ENCODE measurements at regions not wholly inside any gene's neighbourhood (a gene's known extent, or its start where the extent isn't known, plus 50 kb on each side); places are given as distances from the start of the nearest gene placed in this dataset.

- H3K27ac Mint-ChIP-seq: no peak overlapping the region
- peaks cover 1 to 3% of the 10 kb centered on the region in 2 donors for H3K36me3 Mint-ChIP-seq
- no peak for DNase-seq
- H3K9me3 Mint-ChIP-seq: peaks cover 12 to 15% of the 10 kb centered on the region in 2 donors
- no peak overlapping the region for H3K4me3 Mint-ChIP-seq
- H3K27me3 Mint-ChIP-seq: peaks cover 5 to 7% of the 10 kb centered on the region in 2 donors
- no peaks in the 10 kb centered on the region for H3K4me1 Mint-ChIP-seq
- no peak for ATAC-seq (replicated peaks)
Observed at GRCh38 chr12:70154087-70154638, 89.1 kb upstream of the CNOT2 start.

- peaks cover 5 to 13% of the 10 kb centered on the region in 2 donors for H3K27me3 Mint-ChIP-seq
- no peak overlapping the region for H3K27ac Mint-ChIP-seq
- H3K4me3 Mint-ChIP-seq: no peak overlapping the region
- peaks cover 16 to 18% of the 10 kb centered on the region in 2 donors for H3K9me3 Mint-ChIP-seq
- peaks cover 1 to 3% of the 10 kb centered on the region in 2 donors for H3K36me3 Mint-ChIP-seq
- H3K4me1 Mint-ChIP-seq: no peaks in the 10 kb centered on the region
- ATAC-seq (replicated peaks) (no peak), DNase-seq (no peak)
Observed at GRCh38 chr12:70154960-70155589, 88.2 kb upstream of the CNOT2 start.

GRCh38 chr12:70157099-70157498 is 86.1 kb upstream of the CNOT2 start:
- no peak overlapping the region for H3K4me3 Mint-ChIP-seq

GRCh38 chr12:70165450-70165849 is 77.8 kb upstream of the CNOT2 start:
- Mint-ChIP-seq H3K9me3 (peaks cover 0 to 3% of the 10 kb centered on the region in 2 donors), H3K4me3 (no peak overlapping the region), H3K36me3 (no peaks in the 10 kb centered on the region), H3K27me3 (no peaks in the 10 kb centered on the region), H3K4me1 (peaks cover 0 to 2% of the 10 kb centered on the region in 2 donors), H3K27ac (no peak overlapping the region)
- DNase-seq (no peak), ATAC-seq (replicated peaks) (no peak)

More at GRCh38 chr12:70157099-70157498, 86.1 kb upstream of the CNOT2 start:
- peaks cover 0 to 7% of the 10 kb centered on the region in 2 donors for H3K27me3 Mint-ChIP-seq
- H3K4me1 Mint-ChIP-seq: no peaks in the 10 kb centered on the region
- DNase-seq: no peak
- H3K27ac Mint-ChIP-seq: no peak overlapping the region
- peaks cover 18 to 19% of the 10 kb centered on the region in 2 donors for H3K9me3 Mint-ChIP-seq
- ATAC-seq (replicated peaks): no peak
- H3K36me3 Mint-ChIP-seq: peaks cover 1 to 3% of the 10 kb centered on the region in 2 donors

- DNase-seq: no peak
- Mint-ChIP-seq H3K27me3 (peaks cover 0 to 5% of the 10 kb centered on the region in 2 donors), H3K27ac (no peak overlapping the region)
Observed at GRCh38 chr12:70176290-70176689, 66.9 kb upstream of the CNOT2 start.

GRCh38 chr12:70177631-70178030 is 65.6 kb upstream of the CNOT2 start:
- DNase-seq (no peak), ATAC-seq (replicated peaks) (no peak)
- H3K36me3 Mint-ChIP-seq: no peaks in the 10 kb centered on the region
- H3K27ac Mint-ChIP-seq: no peak overlapping the region
- no peak overlapping the region for H3K4me3 Mint-ChIP-seq
- H3K4me1 Mint-ChIP-seq: no peaks in the 10 kb centered on the region
- H3K27me3 Mint-ChIP-seq: peaks cover 0 to 10% of the 10 kb centered on the region in 2 donors
- H3K9me3 Mint-ChIP-seq: peaks cover 3 to 4% of the 10 kb centered on the region in 2 donors

More at GRCh38 chr12:70176290-70176689, 66.9 kb upstream of the CNOT2 start:
- Mint-ChIP-seq H3K4me3 (no peak overlapping the region), H3K9me3 (peaks cover 3 to 4% of the 10 kb centered on the region in 2 donors), H3K36me3 (no peaks in the 10 kb centered on the region), H3K4me1 (no peaks in the 10 kb centered on the region)
- no peak for ATAC-seq (replicated peaks)

- DNase-seq: no peak
- Mint-ChIP-seq H3K4me3 (no peak overlapping the region), H3K4me1 (no peaks in the 10 kb centered on the region), H3K27ac (no peak overlapping the region), H3K9me3 (peaks cover 3 to 4% of the 10 kb centered on the region in 2 donors), H3K27me3 (peaks cover 3 to 10% of the 10 kb centered on the region in 2 donors), H3K36me3 (no peaks in the 10 kb centered on the region)
- no peak for ATAC-seq (replicated peaks)
Observed at GRCh38 chr12:70178038-70178437, 65.2 kb upstream of the CNOT2 start.

- Mint-ChIP-seq H3K27ac (no peak overlapping the region), H3K9me3 (peaks cover 3 to 4% of the 10 kb centered on the region in 2 donors), H3K4me3 (no peak overlapping the region), H3K36me3 (no peaks in the 10 kb centered on the region), H3K27me3 (peaks cover 4 to 10% of the 10 kb centered on the region in 2 donors), H3K4me1 (no peaks in the 10 kb centered on the region)
- DNase-seq (no peak), ATAC-seq (replicated peaks) (no peak)
Observed at GRCh38 chr12:70180130-70180529, 63.1 kb upstream of the CNOT2 start.

GRCh38 chr12:70185301-70185700 is 57.9 kb upstream of the CNOT2 start:
- ATAC-seq (replicated peaks) (no peak), DNase-seq (no peak)
- H3K9me3 Mint-ChIP-seq: peaks cover 0 to 2% of the 10 kb centered on the region in 2 donors
- H3K4me1 Mint-ChIP-seq: no peaks in the 10 kb centered on the region
- H3K4me3 Mint-ChIP-seq: no peak overlapping the region
- peaks cover 4 to 10% of the 10 kb centered on the region in 2 donors for H3K27me3 Mint-ChIP-seq
- no peak overlapping the region for H3K27ac Mint-ChIP-seq
- no peaks in the 10 kb centered on the region for H3K36me3 Mint-ChIP-seq

- Mint-ChIP-seq H3K9me3 (no peaks in the 10 kb centered on the region), H3K4me1 (no peaks in the 10 kb centered on the region), H3K36me3 (no peaks in the 10 kb centered on the region), H3K4me3 (no peak overlapping the region), H3K27me3 (peaks cover 3 to 4% of the 10 kb centered on the region in 2 donors), H3K27ac (no peak overlapping the region)
- DNase-seq (no peak), ATAC-seq (replicated peaks) (no peak)
Observed at GRCh38 chr12:70186436-70186835, 56.8 kb upstream of the CNOT2 start.

- no peaks in the 10 kb centered on the region for H3K36me3 Mint-ChIP-seq
- H3K27me3 Mint-ChIP-seq: no peaks in the 10 kb centered on the region
- H3K9me3 Mint-ChIP-seq: no peaks in the 10 kb centered on the region
- H3K27ac Mint-ChIP-seq: no peak overlapping the region
- H3K4me1 Mint-ChIP-seq: no peaks in the 10 kb centered on the region
- DNase-seq: no peak
- no peak overlapping the region for H3K4me3 Mint-ChIP-seq
- ATAC-seq (replicated peaks): no peak
Observed at GRCh38 chr12:70190262-70191010, 52.8 kb upstream of the CNOT2 start.
